ENCODE measurements at regions not wholly inside any gene's neighbourhood (a gene's known extent, or its start where the extent isn't known, plus 50 kb on each side); places are given as distances from the start of the nearest gene placed in this dataset.

GRCh38 chr12:91418221-91419090 is 235.8 kb upstream of the DCN start:
- TF ChIP-seq, protein P1, sequence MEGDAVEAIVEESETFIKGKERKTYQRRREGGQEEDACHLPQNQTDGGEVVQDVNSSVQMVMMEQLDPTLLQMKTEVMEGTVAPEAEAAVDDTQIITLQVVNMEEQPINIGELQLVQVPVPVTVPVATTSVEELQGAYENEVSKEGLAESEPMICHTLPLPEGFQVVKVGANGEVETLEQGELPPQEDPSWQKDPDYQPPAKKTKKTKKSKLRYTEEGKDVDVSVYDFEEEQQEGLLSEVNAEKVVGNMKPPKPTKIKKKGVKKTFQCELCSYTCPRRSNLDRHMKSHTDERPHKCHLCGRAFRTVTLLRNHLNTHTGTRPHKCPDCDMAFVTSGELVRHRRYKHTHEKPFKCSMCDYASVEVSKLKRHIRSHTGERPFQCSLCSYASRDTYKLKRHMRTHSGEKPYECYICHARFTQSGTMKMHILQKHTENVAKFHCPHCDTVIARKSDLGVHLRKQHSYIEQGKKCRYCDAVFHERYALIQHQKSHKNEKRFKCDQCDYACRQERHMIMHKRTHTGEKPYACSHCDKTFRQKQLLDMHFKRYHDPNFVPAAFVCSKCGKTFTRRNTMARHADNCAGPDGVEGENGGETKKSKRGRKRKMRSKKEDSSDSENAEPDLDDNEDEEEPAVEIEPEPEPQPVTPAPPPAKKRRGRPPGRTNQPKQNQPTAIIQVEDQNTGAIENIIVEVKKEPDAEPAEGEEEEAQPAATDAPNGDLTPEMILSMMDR (IDR thresholded peaks at IDR 0.05; ENCODE audit: low read depth, low read length) = no peak
- TF ChIP-seq POLR2A (IDR thresholded peaks at IDR 0.05; ENCODE audit: extremely low read depth, insufficient read length) (no peak), MAX (IDR thresholded peaks at IDR 0.05; ENCODE audit: low read depth, low read length) (no peak)
